DOHH2 (cell line): ENCODE measurements at regions not wholly inside any gene's neighbourhood (a gene's known extent, or its start where the extent isn't known, plus 50 kb on each side); places are given as distances from the start of the nearest gene placed in this dataset.

Experiments
- CTCF ChIP-seq: fragments of 200-600 bp; sonication (generic); IDR thresholded peaks from one replicate; pipeline ENCODE4 v1.5.1; 2014; ENCODE audit warnings: antibody characterized with exemption, mild to moderate bottlenecking, low read depth, low read length; ENCODE audit not compliant: poor library complexity, severe bottlenecking
- EZH2phosphoT487 ChIP-seq: fragments of 200-600 bp; sonication (generic); IDR thresholded peaks from 2 replicates; pipeline ENCODE4 v1.6.1; 2017; ENCODE audit warnings: borderline replicate concordance, mild to moderate bottlenecking, antibody characterized with exemption, low read length, moderate library complexity, mixed read lengths

- TF ChIP-seq CTCF (no peak), EZH2phosphoT487 (no peak)
These were observed 501.2 kb upstream of the CNTN3 start for GRCh38 chr3:75115695-75116094.
